Embryonic facial prominence (tissue), 1 donor: ENCODE measurements at regions not wholly inside any gene's neighbourhood (a gene's known extent, or its start where the extent isn't known, plus 50 kb on each side); places are given as distances from the start of the nearest gene placed in this dataset.

Experiments used
- DNase-seq: peaks from one replicate; pipeline ENCODE4 v3.0.0-alpha.2; 2016; ENCODE audit errors: extremely low spot score

GRCh38 chr14:25101276-25101675 is 51.3 kb upstream of the STXBP6 start:
- DNase-seq = no peak
